K562 (cell line): ENCODE measurements at regions not wholly inside any gene's neighbourhood (a gene's known extent, or its start where the extent isn't known, plus 50 kb on each side); places are given as distances from the start of the nearest gene placed in this dataset.

Experiments used
- BDP1 ChIP-seq: IDR thresholded peaks from 3 replicates; pipeline ENCODE4 v1.6.1; 2011; ENCODE audit not compliant: insufficient read length, insufficient read depth
- BRCA1 ChIP-seq, 2 experiments: fragments of 450-650 bp in 1 of 2; sonication (generic) in 1 of 2; formaldehyde crosslinking in 1 of 2; IDR thresholded peaks; 2 replicates each; pipeline versions ENCODE4 v1.5.0 to v1.6.1; 2017 to 2020; ENCODE audit warnings: mild to moderate bottlenecking in 1 of 2, missing genetic modification reagents in 1 of 2
- CTCF ChIP-seq, 3 experiments: IDR thresholded peaks in 2 of 3; conservative IDR thresholded peaks in 1 of 3; 2 replicates each; pipeline ENCODE4 v1.5.1; 2011 to 2012; ENCODE audit warnings: low read length in 3 of 3, mild to moderate bottlenecking in 3 of 3, control low read depth in 2 of 3, improper control_type of control experiment in 1 of 3, inconsistent platforms in 1 of 3, low read depth in 1 of 3, mixed read lengths in 1 of 3, moderate library complexity in 1 of 3; ENCODE audit not compliant: insufficient read depth in 2 of 3
- CXXC5 ChIP-seq: fragments of 250-450 bp; sonication (Bioruptor Pico); IDR thresholded peaks from 2 replicates; pipeline ENCODE4 v1.8.0; 2022; ENCODE audit warnings: inconsistent platforms, mild to moderate bottlenecking, moderate library complexity
- EZH2 ChIP-seq: IDR thresholded peaks from 2 replicates; pipeline ENCODE4 v1.6.1; 2012; ENCODE audit warnings: low read depth, mild to moderate bottlenecking, inconsistent platforms, low read length, borderline replicate concordance
- HNRNPH1 ChIP-seq: fragments of 200-400 bp; formaldehyde crosslinking; optimal IDR thresholded peaks from 2 replicates; pipeline ENCODE3; 2017; ENCODE audit warnings: low read depth, mild to moderate bottlenecking, low read length, moderate library complexity
- MYNN ChIP-seq, 2 experiments: sonication (generic); formaldehyde crosslinking in 1 of 2; IDR thresholded peaks; 2 replicates each; pipeline versions ENCODE4 v1.5.0 to v1.6.1; 2016 to 2020; ENCODE audit warnings: antibody characterized with exemption in 1 of 2, missing genetic modification reagents in 1 of 2
- PHF20 ChIP-seq: fragments of 450-650 bp; IDR thresholded peaks from 2 replicates; pipeline ENCODE4 v1.6.1; 2018; ENCODE audit not compliant: partially characterized antibody
- ZNF134 ChIP-seq: fragments of 250-450 bp; sonication (Bioruptor Pico); conservative IDR thresholded peaks from 2 replicates; pipeline ENCODE4 v1.4.0; 2020

GRCh38 chr14:82345184-82345583, 811.5 kb upstream of the SEL1L start:
- no peak for TF ChIP-seq HNRNPH1
- TF ChIP-seq BRCA1 (IDR thresholded peaks at IDR 0.05): no peak
- TF ChIP-seq BRCA1 (CRISPR knock-in tag; IDR thresholded peaks at IDR 0.05): no peak
- TF ChIP-seq EZH2: no peak
- TF ChIP-seq ZNF134 (CRISPR knock-in tag): no peak
- no peak for TF ChIP-seq BDP1
- TF ChIP-seq CTCF (IDR thresholded peaks at IDR 0.05 in 2 of 3, conservative IDR thresholded peaks at IDR 0.05 in 1 of 3; ENCODE audit: insufficient read depth in 2 of 3, low read depth in 1 of 3, low read length in 3 of 3): no peak
- no peak for TF ChIP-seq PHF20
- TF ChIP-seq CXXC5: no peak
- no peak for TF ChIP-seq MYNN (IDR thresholded peaks at IDR 0.05)
- TF ChIP-seq MYNN (CRISPR knock-in tag; IDR thresholded peaks at IDR 0.05): no peak
